ENCODE measurements at regions not wholly inside any gene's neighbourhood (a gene's known extent, or its start where the extent isn't known, plus 50 kb on each side); places are given as distances from the start of the nearest gene placed in this dataset.

GRCh38 chr9:110112792-110113191 is 95.2 kb downstream of the C9orf152 start:
- TF ChIP-seq BHLHE40 (IDR thresholded peaks at IDR 0.05; ENCODE audit: low read depth, low read length) (no peak), POLR2A (IDR thresholded peaks at IDR 0.05; ENCODE audit: low read depth, low read length) (no peak), CTCF (conservative IDR thresholded peaks at IDR 0.05; ENCODE audit: low read depth, low read length) (no peak), RCOR1 (IDR thresholded peaks at IDR 0.05; ENCODE audit: insufficient replicate concordance, low read length) (no peak), SMC3 (IDR thresholded peaks at IDR 0.05; ENCODE audit: low read depth, low read length) (no peak), USF2 (IDR thresholded peaks at IDR 0.05; ENCODE audit: low read depth, low read length) (no peak), RFX5 (IDR thresholded peaks at IDR 0.05; ENCODE audit: low read depth, low read length) (no peak), FOS (IDR thresholded peaks at IDR 0.05; ENCODE audit: low read depth, low read length) (no peak), MAFK (IDR thresholded peaks at IDR 0.05; ENCODE audit: low read depth, low read length) (no peak), ELK1 (IDR thresholded peaks at IDR 0.05; ENCODE audit: borderline replicate concordance, low read depth, low read length) (no peak)

Measured in IMR-90 (cell line).